GM23338 (cell line): ENCODE measurements at regions not wholly inside any gene's neighbourhood (a gene's known extent, or its start where the extent isn't known, plus 50 kb on each side); places are given as distances from the start of the nearest gene placed in this dataset.

Source experiments
- ATAC-seq: fragments of 200-7000 bp; cut with Tn5 transposase; 3 replicates; pipeline ENCODE4 v1.9.1; 2020
- DNase-seq: peaks from one replicate; pipeline ENCODE4 v3.0.0-alpha.2; 2015; ENCODE audit warnings: low spot score
- H2AFZ ChIP-seq: fragments of 200-600 bp; sonication (generic); 2 replicates; pipeline ENCODE4 v1.8.0; 2016; ENCODE audit warnings: antibody characterized with exemption, mild to moderate bottlenecking, moderate library complexity
- H3F3A ChIP-seq: fragments of 200-600 bp; sonication (generic); replicated peaks from 2 replicates; pipeline ENCODE4 v1.8.0; 2017; ENCODE audit warnings: antibody characterized with exemption, mixed run types, low read depth
- H3K27ac ChIP-seq: fragments of 200-600 bp; sonication (generic); 2 replicates; pipeline ENCODE4 v1.6.1; 2016; ENCODE audit warnings: low read depth
- H3K27me3 ChIP-seq: fragments of 200-600 bp; sonication (generic); 2 replicates; pipeline ENCODE4 v1.8.0; 2016; ENCODE audit warnings: mild to moderate bottlenecking, mixed run types, moderate library complexity; ENCODE audit not compliant: insufficient read depth
- H3K36me3 ChIP-seq: fragments of 200-600 bp; sonication (generic); 2 replicates; pipeline ENCODE4 v1.8.0; 2016; ENCODE audit warnings: mild to moderate bottlenecking; ENCODE audit not compliant: insufficient read depth
- H3K4me1 ChIP-seq: fragments of 200-600 bp; sonication (generic); 2 replicates; pipeline ENCODE4 v1.8.0; 2016; ENCODE audit warnings: mild to moderate bottlenecking, moderate library complexity; ENCODE audit not compliant: insufficient read depth
- H3K4me2 ChIP-seq: fragments of 200-600 bp; sonication (generic); 2 replicates; pipeline ENCODE4 v1.7.1; 2017; ENCODE audit warnings: mixed run types
- H3K4me3 ChIP-seq: fragments of 200-600 bp; sonication (generic); 2 replicates; pipeline ENCODE4 v1.6.1; 2016; ENCODE audit warnings: mixed run types
- H3K79me2 ChIP-seq: fragments of 200-600 bp; sonication (generic); replicated peaks from 2 replicates; pipeline ENCODE4 v1.8.0; 2017; ENCODE audit warnings: mild to moderate bottlenecking; ENCODE audit not compliant: insufficient read depth
- H3K9me2 ChIP-seq: fragments of 200-600 bp; sonication (generic); 2 replicates; pipeline ENCODE4 v1.8.0; 2017; ENCODE audit not compliant: insufficient read depth
- H4K20me1 ChIP-seq: fragments of 200-600 bp; sonication (generic); replicated peaks from 2 replicates; pipeline ENCODE4 v1.8.0; 2017; ENCODE audit warnings: mild to moderate bottlenecking; ENCODE audit not compliant: insufficient read depth
- H3K27ac Mint-ChIP-seq: 2 replicates; pipeline ENCODE4 v1.8.0; 2020; ENCODE audit warnings: inconsistent platforms, mild to moderate bottlenecking, moderate library complexity, mixed read lengths
- H3K27me3 Mint-ChIP-seq: 3 replicates; pipeline ENCODE4 v1.8.0; 2022; ENCODE audit warnings: low read depth, mild to moderate bottlenecking, moderate library complexity, mixed read lengths, inconsistent platforms; ENCODE audit not compliant: insufficient read depth, poor library complexity
- H3K36me3 Mint-ChIP-seq: 3 replicates; pipeline ENCODE4 v1.8.0; 2021; ENCODE audit warnings: low read depth, mild to moderate bottlenecking, inconsistent platforms, moderate library complexity, mixed read lengths
- H3K4me1 Mint-ChIP-seq: 3 replicates; pipeline ENCODE4 v1.8.0; 2020; ENCODE audit warnings: mild to moderate bottlenecking, inconsistent platforms, mixed read lengths
- H3K4me3 Mint-ChIP-seq: 3 replicates; pipeline ENCODE4 v1.8.0; 2021; ENCODE audit warnings: moderate library complexity, mild to moderate bottlenecking, inconsistent platforms, mixed read lengths
- H3K9me3 Mint-ChIP-seq: 3 replicates; pipeline ENCODE4 v1.8.0; 2020; ENCODE audit warnings: moderate library complexity, mild to moderate bottlenecking, inconsistent platforms, mixed read lengths
- CREB1 ChIP-seq: fragments of 250-450 bp; sonication (Bioruptor Pico); IDR thresholded peaks from 2 replicates; pipeline ENCODE4 v1.5.0; 2020; ENCODE audit warnings: low read depth, mild to moderate bottlenecking, moderate library complexity
- EZH2phosphoT487 ChIP-seq: fragments of 200-600 bp; sonication (generic); IDR thresholded peaks from one replicate; pipeline ENCODE4 v1.8.1; 2018; ENCODE audit warnings: antibody characterized with exemption; ENCODE audit not compliant: unreplicated experiment
- JUNB ChIP-seq: IDR thresholded peaks from one replicate; pipeline ENCODE4 v1.6.1; 2016; ENCODE audit warnings: antibody characterized with exemption; ENCODE audit not compliant: unreplicated experiment
- NANOG ChIP-seq: IDR thresholded peaks from 2 replicates; pipeline ENCODE4 v1.6.1; 2016; ENCODE audit warnings: antibody characterized with exemption, borderline replicate concordance
- STAT1 ChIP-seq: IDR thresholded peaks from one replicate; pipeline ENCODE4 v1.6.1; 2016; ENCODE audit warnings: antibody characterized with exemption; ENCODE audit not compliant: unreplicated experiment
- ZNF114 ChIP-seq: fragments of 250-450 bp; sonication (Bioruptor Pico); IDR thresholded peaks from 2 replicates; pipeline ENCODE4 v1.5.0; 2020; ENCODE audit warnings: mild to moderate bottlenecking, moderate library complexity
- ZNF331 ChIP-seq: fragments of 250-450 bp; sonication (Bioruptor Pico); IDR thresholded peaks from 2 replicates; pipeline ENCODE4 v1.5.0; 2020; ENCODE audit warnings: low read depth, mild to moderate bottlenecking, moderate library complexity
- TF ChIP-seq, protein P1 (sequence below): fragments of 250-450 bp; sonication (Bioruptor Pico); IDR thresholded peaks from 2 replicates; pipeline ENCODE4 v1.5.0; 2020; ENCODE audit warnings: mild to moderate bottlenecking, moderate library complexity

DNA sequence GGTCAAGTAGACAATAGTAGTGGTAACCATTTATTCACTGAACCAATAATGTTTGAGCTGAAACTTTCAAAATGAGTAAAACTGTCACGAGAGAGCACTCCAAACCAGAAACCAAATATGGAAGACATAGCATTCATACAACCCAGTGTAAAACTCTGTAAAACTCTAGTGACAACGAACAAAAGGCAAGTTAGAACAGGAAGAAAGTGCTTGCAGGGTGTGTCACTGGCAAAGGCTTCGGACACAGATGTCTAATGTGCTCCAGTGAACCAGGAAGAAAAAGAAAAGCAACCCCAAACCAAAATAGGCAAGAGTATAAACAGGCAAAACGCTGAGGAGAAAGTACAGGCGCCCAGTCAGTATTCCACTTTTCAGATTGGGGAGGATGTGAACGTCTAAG lies 79.3 kb upstream of the FZD10 start:
- H3K27ac ChIP-seq: no peak overlapping the region
- no peak overlapping the region for H3K4me3 ChIP-seq
- H3K27ac Mint-ChIP-seq: no peak overlapping the region
- H2AFZ ChIP-seq: no peak overlapping the region
- H3F3A ChIP-seq: no peaks in the 10 kb centered on the region
- H3K4me1 Mint-ChIP-seq: no peaks in the 10 kb centered on the region
- TF ChIP-seq, protein P1, sequence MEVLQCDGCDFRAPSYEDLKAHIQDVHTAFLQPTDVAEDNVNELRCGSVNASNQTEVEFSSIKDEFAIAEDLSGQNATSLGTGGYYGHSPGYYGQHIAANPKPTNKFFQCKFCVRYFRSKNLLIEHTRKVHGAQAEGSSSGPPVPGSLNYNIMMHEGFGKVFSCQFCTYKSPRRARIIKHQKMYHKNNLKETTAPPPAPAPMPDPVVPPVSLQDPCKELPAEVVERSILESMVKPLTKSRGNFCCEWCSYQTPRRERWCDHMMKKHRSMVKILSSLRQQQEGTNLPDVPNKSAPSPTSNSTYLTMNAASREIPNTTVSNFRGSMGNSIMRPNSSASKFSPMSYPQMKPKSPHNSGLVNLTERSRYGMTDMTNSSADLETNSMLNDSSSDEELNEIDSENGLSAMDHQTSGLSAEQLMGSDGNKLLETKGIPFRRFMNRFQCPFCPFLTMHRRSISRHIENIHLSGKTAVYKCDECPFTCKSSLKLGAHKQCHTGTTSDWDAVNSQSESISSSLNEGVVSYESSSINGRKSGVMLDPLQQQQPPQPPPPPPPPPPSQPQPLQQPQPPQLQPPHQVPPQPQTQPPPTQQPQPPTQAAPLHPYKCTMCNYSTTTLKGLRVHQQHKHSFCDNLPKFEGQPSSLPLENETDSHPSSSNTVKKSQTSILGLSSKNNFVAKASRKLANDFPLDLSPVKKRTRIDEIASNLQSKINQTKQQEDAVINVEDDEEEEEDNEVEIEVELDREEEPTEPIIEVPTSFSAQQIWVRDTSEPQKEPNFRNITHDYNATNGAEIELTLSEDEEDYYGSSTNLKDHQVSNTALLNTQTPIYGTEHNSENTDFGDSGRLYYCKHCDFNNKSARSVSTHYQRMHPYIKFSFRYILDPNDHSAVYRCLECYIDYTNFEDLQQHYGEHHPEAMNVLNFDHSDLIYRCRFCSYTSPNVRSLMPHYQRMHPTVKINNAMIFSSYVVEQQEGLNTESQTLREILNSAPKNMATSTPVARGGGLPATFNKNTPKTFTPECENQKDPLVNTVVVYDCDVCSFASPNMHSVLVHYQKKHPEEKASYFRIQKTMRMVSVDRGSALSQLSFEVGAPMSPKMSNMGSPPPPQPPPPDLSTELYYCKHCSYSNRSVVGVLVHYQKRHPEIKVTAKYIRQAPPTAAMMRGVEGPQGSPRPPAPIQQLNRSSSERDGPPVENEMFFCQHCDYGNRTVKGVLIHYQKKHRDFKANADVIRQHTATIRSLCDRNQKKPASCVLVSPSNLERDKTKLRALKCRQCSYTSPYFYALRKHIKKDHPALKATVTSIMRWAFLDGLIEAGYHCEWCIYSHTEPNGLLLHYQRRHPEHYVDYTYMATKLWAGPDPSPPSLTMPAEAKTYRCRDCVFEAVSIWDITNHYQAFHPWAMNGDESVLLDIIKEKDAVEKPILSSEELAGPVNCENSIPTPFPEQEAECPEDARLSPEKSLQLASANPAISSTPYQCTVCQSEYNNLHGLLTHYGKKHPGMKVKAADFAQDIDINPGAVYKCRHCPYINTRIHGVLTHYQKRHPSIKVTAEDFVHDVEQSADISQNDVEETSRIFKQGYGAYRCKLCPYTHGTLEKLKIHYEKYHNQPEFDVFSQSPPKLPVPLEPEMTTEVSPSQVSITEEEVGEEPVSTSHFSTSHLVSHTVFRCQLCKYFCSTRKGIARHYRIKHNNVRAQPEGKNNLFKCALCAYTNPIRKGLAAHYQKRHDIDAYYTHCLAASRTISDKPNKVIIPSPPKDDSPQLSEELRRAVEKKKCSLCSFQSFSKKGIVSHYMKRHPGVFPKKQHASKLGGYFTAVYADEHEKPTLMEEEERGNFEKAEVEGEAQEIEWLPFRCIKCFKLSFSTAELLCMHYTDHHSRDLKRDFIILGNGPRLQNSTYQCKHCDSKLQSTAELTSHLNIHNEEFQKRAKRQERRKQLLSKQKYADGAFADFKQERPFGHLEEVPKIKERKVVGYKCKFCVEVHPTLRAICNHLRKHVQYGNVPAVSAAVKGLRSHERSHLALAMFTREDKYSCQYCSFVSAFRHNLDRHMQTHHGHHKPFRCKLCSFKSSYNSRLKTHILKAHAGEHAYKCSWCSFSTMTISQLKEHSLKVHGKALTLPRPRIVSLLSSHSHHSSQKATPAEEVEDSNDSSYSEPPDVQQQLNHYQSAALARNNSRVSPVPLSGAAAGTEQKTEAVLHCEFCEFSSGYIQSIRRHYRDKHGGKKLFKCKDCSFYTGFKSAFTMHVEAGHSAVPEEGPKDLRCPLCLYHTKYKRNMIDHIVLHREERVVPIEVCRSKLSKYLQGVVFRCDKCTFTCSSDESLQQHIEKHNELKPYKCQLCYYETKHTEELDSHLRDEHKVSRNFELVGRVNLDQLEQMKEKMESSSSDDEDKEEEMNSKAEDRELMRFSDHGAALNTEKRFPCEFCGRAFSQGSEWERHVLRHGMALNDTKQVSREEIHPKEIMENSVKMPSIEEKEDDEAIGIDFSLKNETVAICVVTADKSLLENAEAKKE (CRISPR knock-in tag): no peak
- TF ChIP-seq NANOG (no peak), STAT1 (no peak)
- H4K20me1 ChIP-seq: no peaks in the 10 kb centered on the region
- H3K4me1 ChIP-seq: no peaks in the 10 kb centered on the region; the same call in 1 of the 2 replicates
- peaks cover 61% of the 10 kb centered on the region for H3K36me3 Mint-ChIP-seq
- no peaks in the 10 kb centered on the region for H3K27me3 ChIP-seq
- H3K9me2 ChIP-seq: no peaks in the 10 kb centered on the region
- no peak overlapping the region for H3K4me2 ChIP-seq
- no peaks in the 10 kb centered on the region for H3K79me2 ChIP-seq
- H3K9me3 Mint-ChIP-seq: peaks cover 99% of the 10 kb centered on the region
- H3K27me3 Mint-ChIP-seq: peaks cover 8% of the 10 kb centered on the region
- DNase-seq (no peak), ATAC-seq (no peak)
- H3K4me3 Mint-ChIP-seq: no peak overlapping the region
- H3K36me3 ChIP-seq: no peaks in the 10 kb centered on the region

DNA sequence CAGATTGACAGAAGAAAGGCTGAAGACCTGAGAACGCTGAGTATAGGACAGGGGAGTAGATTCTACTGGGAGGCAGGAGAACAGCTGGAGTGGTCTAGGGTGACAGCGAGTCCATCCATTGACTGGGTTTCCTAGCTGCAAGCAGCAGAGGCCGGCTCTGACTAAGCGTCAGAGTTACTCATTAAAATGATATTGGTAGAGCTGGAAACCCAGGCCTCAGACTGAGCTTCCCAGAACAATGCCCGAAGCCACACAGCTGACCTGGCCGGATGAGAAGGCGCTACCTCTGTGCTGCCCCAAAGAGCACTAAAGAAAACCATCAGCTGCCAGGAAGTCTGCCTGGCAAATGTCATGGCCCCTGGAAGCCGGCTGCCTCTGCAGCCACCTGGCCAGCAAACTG lies 78.5 kb upstream of the FZD10 start:
- no peak for ATAC-seq
- TF ChIP-seq STAT1 (no peak), JUNB (no peak), EZH2phosphoT487 (no peak), CREB1 (CRISPR knock-in tag) (no peak), ZNF331 (CRISPR knock-in tag) (no peak), NANOG (no peak), ZNF114 (CRISPR knock-in tag) (no peak)
- TF ChIP-seq, protein P1 (CRISPR knock-in tag): no peak

More for the DNA sequence above, 78.5 kb upstream of the FZD10 start:
- H3K4me1 ChIP-seq: no peaks in the 10 kb centered on the region; the same call in 1 of the 2 replicates
- no peak overlapping the region for H3K4me3 ChIP-seq
- no peak for DNase-seq
- Mint-ChIP-seq H3K9me3 (peaks cover 99% of the 10 kb centered on the region), H3K36me3 (peaks cover 58% of the 10 kb centered on the region), H3K27ac (no peak overlapping the region), H3K4me1 (no peaks in the 10 kb centered on the region), H3K27me3 (peaks cover 8% of the 10 kb centered on the region), H3K4me3 (no peak overlapping the region)
- no peaks in the 10 kb centered on the region for H3K9me2 ChIP-seq
- H3K27ac ChIP-seq: no peak overlapping the region
- no peaks in the 10 kb centered on the region for H3K27me3 ChIP-seq
- no peak overlapping the region for H3K4me2 ChIP-seq
- H3F3A ChIP-seq: no peaks in the 10 kb centered on the region
- H3K36me3 ChIP-seq: no peaks in the 10 kb centered on the region
- no peaks in the 10 kb centered on the region for H4K20me1 ChIP-seq
- no peak overlapping the region for H2AFZ ChIP-seq
- H3K79me2 ChIP-seq: no peaks in the 10 kb centered on the region
